Neuronal stem cell (in vitro differentiated cells): ENCODE measurements at regions not wholly inside any gene's neighbourhood (a gene's known extent, or its start where the extent isn't known, plus 50 kb on each side); places are given as distances from the start of the nearest gene placed in this dataset.
A peak's percentile ranks its signal among the peaks of the same experiment; 100 is the strongest.

Source experiments
- DNase-seq: peaks from one replicate; pipeline ENCODE4 v3.0.0-alpha.2; 2013; ENCODE audit warnings: low spot score
- H2AFZ ChIP-seq: one replicate; pipeline ENCODE4 v1.6.1; 2013; ENCODE audit warnings: mild to moderate bottlenecking, low read length, inconsistent platforms
- H2AK5ac ChIP-seq: 2 replicates; pipeline ENCODE4 v1.6.1; 2013; ENCODE audit warnings: low read depth, mild to moderate bottlenecking, inconsistent platforms, low read length, moderate library complexity, mixed read lengths
- H2BK120ac ChIP-seq: 2 replicates; pipeline ENCODE4 v1.6.1; 2013; ENCODE audit warnings: low read depth, mild to moderate bottlenecking, inconsistent platforms, low read length, moderate library complexity, mixed read lengths
- H2BK12ac ChIP-seq: one replicate; pipeline ENCODE4 v1.6.1; 2013; ENCODE audit warnings: low read length, inconsistent platforms
- H2BK15ac ChIP-seq: 2 replicates; pipeline ENCODE4 v1.6.1; 2013; ENCODE audit warnings: mild to moderate bottlenecking, low read length, inconsistent platforms, mixed read lengths
- H2BK5ac ChIP-seq: one replicate; pipeline ENCODE4 v1.6.1; 2013; ENCODE audit warnings: inconsistent platforms, mild to moderate bottlenecking, low read length, moderate library complexity
- H3K14ac ChIP-seq: one replicate; pipeline ENCODE4 v1.6.1; 2013; ENCODE audit warnings: low read length, inconsistent platforms
- H3K18ac ChIP-seq: 2 replicates; pipeline ENCODE4 v1.6.1; 2013; ENCODE audit warnings: low read length, inconsistent platforms
- H3K23ac ChIP-seq: 2 replicates; pipeline ENCODE4 v1.6.1; 2013; ENCODE audit warnings: low read depth, mild to moderate bottlenecking, mixed read lengths, low read length, inconsistent platforms; ENCODE audit not compliant: poor library complexity
- H3K27ac ChIP-seq: replicated peaks from 3 replicates; pipeline ENCODE4 v1.5.1; 2013; ENCODE audit warnings: low read length, inconsistent platforms
- H3K27me3 ChIP-seq, 3 experiments: 2 replicates each; pipeline ENCODE4 v1.6.1; 2013; ENCODE audit warnings: low read length in 3 of 3, mild to moderate bottlenecking in 2 of 3, inconsistent platforms in 1 of 3, low read depth in 1 of 3, mixed read lengths in 1 of 3, moderate library complexity in 1 of 3; ENCODE audit not compliant: control insufficient read depth in 3 of 3, insufficient read depth in 3 of 3
- H3K36me3 ChIP-seq, 2 donors: replicated peaks in 1 of 2; 2 replicates each; pipeline ENCODE4 v1.6.1; 2013; ENCODE audit warnings: low read length in 2 of 2; ENCODE audit not compliant: control insufficient read depth in 2 of 2, insufficient read depth in 2 of 2
- H3K4ac ChIP-seq: 2 replicates; pipeline ENCODE4 v1.6.1; 2013; ENCODE audit warnings: inconsistent platforms, mild to moderate bottlenecking, low read length, moderate library complexity
- H3K4me1 ChIP-seq, 2 donors: 1 replicate in 1 of 2; 2 replicates in 1 of 2; pipeline ENCODE4 v1.6.1; 2013; ENCODE audit warnings: low read length in 2 of 2, low read depth in 1 of 2; ENCODE audit not compliant: control insufficient read depth in 2 of 2, insufficient read depth in 1 of 2
- H3K4me2 ChIP-seq: one replicate; pipeline ENCODE4 v1.6.1; 2013; ENCODE audit warnings: mild to moderate bottlenecking, low read length, inconsistent platforms; ENCODE audit not compliant: insufficient read depth, poor library complexity, severe bottlenecking
- H3K4me3 ChIP-seq, 2 donors: 2 replicates each; pipeline ENCODE4 v1.5.1; 2013; ENCODE audit warnings: low read length in 2 of 2, mild to moderate bottlenecking in 2 of 2, inconsistent platforms in 1 of 2, moderate library complexity in 1 of 2
- H3K79me1 ChIP-seq: one replicate; pipeline ENCODE4 v1.6.1; 2013; ENCODE audit warnings: low read depth, mild to moderate bottlenecking, inconsistent platforms, low read length, moderate library complexity
- H3K9ac ChIP-seq: one replicate; pipeline ENCODE4 v1.6.1; 2013; ENCODE audit warnings: mild to moderate bottlenecking, low read depth, low read length, inconsistent platforms; ENCODE audit not compliant: poor library complexity
- H3K9me3 ChIP-seq, 2 donors: replicated peaks in 1 of 2; 2 replicates each; pipeline versions ENCODE3 to v1.6.1; 2013; ENCODE audit warnings: low read length in 2 of 2, mild to moderate bottlenecking in 2 of 2, inconsistent platforms in 1 of 2, low read depth in 1 of 2, mixed read lengths in 1 of 2, moderate library complexity in 1 of 2; ENCODE audit not compliant: control insufficient read depth in 2 of 2, insufficient read depth in 1 of 2
- H4K8ac ChIP-seq: one replicate; pipeline ENCODE4 v1.6.1; 2013; ENCODE audit warnings: low read depth, mild to moderate bottlenecking, inconsistent platforms, low read length, moderate library complexity
- H4K91ac ChIP-seq: one replicate; pipeline ENCODE4 v1.6.1; 2013; ENCODE audit warnings: low read length, low read depth, mild to moderate bottlenecking, inconsistent platforms; ENCODE audit not compliant: poor library complexity
- WGBS, 2 donors: extraction: QIAGEN DNeasy Blood & Tissue Kit; methylation state at CpG; one replicate each; pipeline ENCODE4 v1.1.7; 2013; ENCODE audit warnings: missing lambda C conversion rate in 2 of 2, mixed read lengths in 1 of 2; ENCODE audit not compliant: insufficient read length in 2 of 2, insufficient replicate concordance in 1 of 2; ENCODE audit errors: extremely low coverage in 2 of 2; 5-methylcytosine and 5-hydroxymethylcytosine counted together

GRCh38 chr6:113556775-113557174 lies 300.4 kb upstream of the MARCKS start:
- no peaks in the 10 kb centered on the region for H3K79me1 ChIP-seq
- H4K91ac ChIP-seq: no peak overlapping the region
- H3K27ac ChIP-seq: no peak overlapping the region
- no peak overlapping the region for H3K14ac ChIP-seq
- H3K4me3 ChIP-seq: no peak overlapping the region
- no peak overlapping the region for H3K18ac ChIP-seq
- no peak overlapping the region for H2BK15ac ChIP-seq
- H3K9ac ChIP-seq: no peak overlapping the region
- no peak overlapping the region for H2BK12ac ChIP-seq
- H2AK5ac ChIP-seq: no peak overlapping the region
- H3K27me3 ChIP-seq: no peaks in the 10 kb centered on the region
- no peak overlapping the region for H2AFZ ChIP-seq
- no peak overlapping the region for H3K4me2 ChIP-seq
- peaks cover 5 to 6% of the 10 kb centered on the region in 2 donors for H3K4me1 ChIP-seq
- H3K4ac ChIP-seq: no peak overlapping the region
- no peak overlapping the region for H2BK5ac ChIP-seq
- H3K36me3 ChIP-seq: no peaks in the 10 kb centered on the region
- no peak for DNase-seq
- no peak overlapping the region for H4K8ac ChIP-seq
- H3K23ac ChIP-seq: no peak overlapping the region
- no peak overlapping the region for H2BK120ac ChIP-seq
- peaks cover 2% of the 10 kb centered on the region in 2 donors for H3K9me3 ChIP-seq

GRCh38 chr6:113558431-113558830 lies 298.7 kb upstream of the MARCKS start:
- Histone ChIP-seq H3K79me1 (no peaks in the 10 kb centered on the region), H3K23ac (no peak overlapping the region), H4K91ac (no peak overlapping the region), H3K4ac (no peak overlapping the region), H2BK5ac (no peak overlapping the region), H3K27ac (no peak overlapping the region), H3K4me1 (peaks cover 5 to 6% of the 10 kb centered on the region in 2 donors), H3K4me2 (no peak overlapping the region), H3K9ac (no peak overlapping the region), H2BK12ac (no peak overlapping the region), H3K4me3 (no peak overlapping the region), H3K27me3 (no peaks in the 10 kb centered on the region), H3K14ac (no peak overlapping the region), H2AK5ac (no peak overlapping the region), H3K36me3 (no peaks in the 10 kb centered on the region), H2BK15ac (no peak overlapping the region), H4K8ac (no peak overlapping the region), H2BK120ac (no peak overlapping the region), H3K9me3 (peaks cover 2% of the 10 kb centered on the region in 2 donors), H3K18ac (no peak overlapping the region), H2AFZ (no peak overlapping the region)
- no peak for DNase-seq

DNA sequence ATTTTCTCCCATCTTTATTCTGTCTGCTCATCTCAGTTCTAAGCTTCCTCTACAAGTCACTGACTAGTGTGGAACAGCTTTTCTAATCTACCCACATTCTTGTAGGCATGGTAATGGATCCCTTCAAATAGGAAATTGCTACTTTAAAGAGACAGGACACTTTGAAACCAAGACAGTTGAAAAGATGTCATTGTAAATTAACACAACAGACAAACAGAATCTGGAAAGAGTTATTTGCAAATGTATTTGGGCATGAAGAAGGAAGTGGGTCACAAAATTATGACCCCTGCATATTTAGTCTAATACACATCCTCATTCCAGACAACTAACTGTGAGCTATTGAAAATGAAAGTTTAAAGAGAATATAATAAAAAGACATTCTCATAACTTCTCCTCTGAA lies 298.2 kb upstream of the MARCKS start:
- Histone ChIP-seq H3K27ac (no peak overlapping the region), H2BK15ac (no peak overlapping the region), H3K79me1 (no peaks in the 10 kb centered on the region), H3K27me3 (no peaks in the 10 kb centered on the region), H3K23ac (no peak overlapping the region), H2BK5ac (no peak overlapping the region), H3K18ac (no peak overlapping the region), H3K4me1 (peaks cover 5 to 6% of the 10 kb centered on the region in 2 donors), H4K8ac (no peak overlapping the region), H2BK120ac (no peak overlapping the region), H3K36me3 (no peaks in the 10 kb centered on the region), H3K4me2 (no peak overlapping the region), H3K4ac (no peak overlapping the region), H3K9me3 (peaks cover 2% of the 10 kb centered on the region in 2 donors), H3K9ac (no peak overlapping the region), H3K4me3 (no peak overlapping the region), H2AK5ac (no peak overlapping the region), H4K91ac (no peak overlapping the region), H2BK12ac (no peak overlapping the region), H2AFZ (peak overlapping the region; percentile 18), H3K14ac (no peak overlapping the region)
- DNase-seq: no peak

DNA sequence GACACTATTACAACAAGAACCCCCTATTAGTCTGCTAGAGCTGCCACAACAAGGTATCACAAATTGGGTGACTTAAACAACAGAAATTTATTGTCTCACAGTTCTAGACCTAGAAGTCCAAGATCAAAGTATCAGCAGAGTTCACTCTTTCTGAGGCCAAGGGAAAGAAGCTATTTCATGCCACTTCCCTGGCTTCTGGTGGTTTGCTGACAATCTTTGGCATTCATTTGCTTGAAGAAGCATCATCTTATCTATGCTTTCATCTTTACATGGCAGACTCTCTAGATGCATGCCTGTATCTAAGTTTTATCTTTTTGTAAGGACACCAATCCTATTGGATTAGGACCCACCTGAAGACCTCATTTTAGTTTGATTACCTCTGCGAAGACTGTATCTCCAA lies 296.8 kb upstream of the MARCKS start:
- Histone ChIP-seq H3K14ac (no peak overlapping the region), H3K9ac (no peak overlapping the region), H2AK5ac (no peak overlapping the region), H2BK120ac (no peak overlapping the region), H4K8ac (no peak overlapping the region), H3K79me1 (no peaks in the 10 kb centered on the region), H3K23ac (no peak overlapping the region), H3K27ac (no peak overlapping the region), H2BK12ac (no peak overlapping the region), H3K4me3 (no peak overlapping the region), H3K4ac (no peak overlapping the region), H3K36me3 (no peaks in the 10 kb centered on the region), H2BK5ac (no peak overlapping the region), H3K4me2 (no peak overlapping the region), H2AFZ (no peak overlapping the region), H3K9me3 (peaks cover 2% of the 10 kb centered on the region in 2 donors), H3K18ac (no peak overlapping the region), H2BK15ac (no peak overlapping the region), H3K4me1 (peaks cover 10 to 13% of the 10 kb centered on the region in 2 donors), H4K91ac (no peak overlapping the region), H3K27me3 (no peaks in the 10 kb centered on the region)
- no peak for DNase-seq
- no CpG with 5 or more reads among the region's 1 CpG for WGBS, 2 donors
